Endothelial cell of umbilical vein (primary cell): ENCODE measurements at regions not wholly inside any gene's neighbourhood (a gene's known extent, or its start where the extent isn't known, plus 50 kb on each side); places are given as distances from the start of the nearest gene placed in this dataset.

Source experiments
- BruUV-seq: library from RNA; stranded (reverse); fragments of 400-500 nt; replicated peaks from 2 replicates; lab custom pipeline; 2021; lab: Mats Ljungman, UMichigan
- CTCF ChIA-PET: fragments of 300-600, 350-600 bp; sonication (Branson Sonifier 250); formaldehyde crosslinking; loops from one replicate; lab custom pipeline; 2021; ENCODE audit warnings: antibody characterized with exemption, inconsistent platforms; lab: Charles Lee
- POLR2A ChIA-PET: fragments of 300-600, 350-600 bp; sonication (Branson Sonifier 250); formaldehyde crosslinking; loops from one replicate; lab custom pipeline; 2021; ENCODE audit warnings: antibody characterized with exemption, inconsistent platforms; lab: Charles Lee
- DNase-seq: peaks from one replicate; pipeline ENCODE4 v3.0.0-alpha.2; 2011; ENCODE audit warnings: low read depth, low spot score
- FAIRE-seq: peaks from 2 replicates; lab custom pipeline; 2011; peaks lifted over from hg19 to GRCh38; lab: Jason Lieb, UNC
- H2AFZ ChIP-seq: 2 replicates; pipeline ENCODE4 v1.6.0; 2012; ENCODE audit warnings: low read depth, low read length, control low read depth, inconsistent platforms
- H3K27ac ChIP-seq: 2 replicates; pipeline ENCODE4 v1.5.1; 2011; ENCODE audit warnings: low read depth, mild to moderate bottlenecking, control low read depth, low read length, moderate library complexity; ENCODE audit not compliant: insufficient read depth
- H3K27me3 ChIP-seq, 2 experiments: 2 replicates each; pipeline versions ENCODE4 v1.6.0 to v1.6.1; 2011; ENCODE audit warnings: low read length in 2 of 2, mixed read lengths in 1 of 2; ENCODE audit not compliant: control insufficient read depth in 2 of 2, insufficient read depth in 2 of 2
- H3K36me3 ChIP-seq, 2 experiments: 2 replicates in 1 of 2; 3 replicates in 1 of 2; pipeline ENCODE4 v1.5.1; 2011; ENCODE audit warnings: low read length in 2 of 2, mild to moderate bottlenecking in 1 of 2, moderate library complexity in 1 of 2; ENCODE audit not compliant: control insufficient read depth in 2 of 2, insufficient read depth in 2 of 2; ENCODE audit errors: extremely low read depth in 1 of 2
- H3K4me1 ChIP-seq: 3 replicates; pipeline ENCODE4 v1.5.1; 2011; ENCODE audit warnings: mild to moderate bottlenecking, low read length; ENCODE audit not compliant: control insufficient read depth, insufficient read depth; ENCODE audit errors: extremely low read depth
- H3K4me2 ChIP-seq: 2 replicates; pipeline ENCODE4 v1.6.1; 2011; ENCODE audit warnings: low read length, control low read depth, mixed read lengths; ENCODE audit not compliant: insufficient read depth
- H3K4me3 ChIP-seq, 3 experiments: fragments of 200-600 bp in 1 of 3; sonication (generic), shearing (Covaris generic) in 1 of 3; replicated peaks in 1 of 3; 2 replicates each; pipeline ENCODE4 v1.5.1; 2011 to 2016; ENCODE audit warnings: control low read depth in 3 of 3, low read length in 3 of 3, mild to moderate bottlenecking in 2 of 3, inconsistent platforms in 1 of 3, low read depth in 1 of 3, moderate library complexity in 1 of 3; ENCODE audit not compliant: insufficient read depth in 1 of 3
- H3K79me2 ChIP-seq: 2 replicates; pipeline ENCODE4 v1.6.0; 2012; ENCODE audit warnings: low read length, inconsistent platforms; ENCODE audit not compliant: control insufficient read depth, insufficient read depth
- H3K9ac ChIP-seq: replicated peaks from 2 replicates; pipeline ENCODE3; 2011; ENCODE audit warnings: low read length, control low read depth; ENCODE audit not compliant: insufficient read depth; ENCODE audit errors: extremely low read depth
- H3K9me1 ChIP-seq: replicated peaks from 3 replicates; pipeline ENCODE4 v1.6.0; 2011; ENCODE audit warnings: mild to moderate bottlenecking, low read length; ENCODE audit not compliant: control insufficient read depth, insufficient read depth; ENCODE audit errors: extremely low read depth
- H3K9me3 ChIP-seq: replicated peaks from 2 replicates; pipeline ENCODE4 v1.5.1; 2012; ENCODE audit warnings: low read length, inconsistent platforms; ENCODE audit not compliant: control insufficient read depth, insufficient read depth
- H4K20me1 ChIP-seq: replicated peaks from 2 replicates; pipeline ENCODE3; 2011; ENCODE audit warnings: mild to moderate bottlenecking, low read length; ENCODE audit not compliant: control insufficient read depth, insufficient read depth; ENCODE audit errors: extremely low read depth
- EZH2 ChIP-seq: IDR thresholded peaks from 2 replicates; pipeline ENCODE4 v1.6.1; 2012; ENCODE audit warnings: borderline replicate concordance, low read depth, mild to moderate bottlenecking, moderate library complexity, low read length, inconsistent platforms; ENCODE audit not compliant: severe bottlenecking
- FOS ChIP-seq: IDR thresholded peaks from 2 replicates; pipeline ENCODE4 v1.6.1; 2011; ENCODE audit warnings: mild to moderate bottlenecking, low read length, moderate library complexity, borderline replicate concordance; ENCODE audit not compliant: insufficient read depth
- GATA2 ChIP-seq: IDR thresholded peaks from 2 replicates; pipeline ENCODE4 v1.7.0; 2011; ENCODE audit warnings: low read depth, mild to moderate bottlenecking, moderate library complexity, mixed read lengths, low read length; ENCODE audit not compliant: insufficient read length, insufficient read depth
- JUN ChIP-seq: IDR thresholded peaks from 2 replicates; pipeline ENCODE4 v1.6.1; 2011; ENCODE audit warnings: borderline replicate concordance, low read depth; ENCODE audit not compliant: insufficient read length, insufficient read depth
- MYC ChIP-seq: IDR thresholded peaks from one replicate; pipeline ENCODE4 v1.6.1; 2011; ENCODE audit warnings: mild to moderate bottlenecking, low read depth, low read length
- POLR2A ChIP-seq: IDR thresholded peaks from 2 replicates; pipeline ENCODE4 v1.6.1; 2012; ENCODE audit warnings: low read depth, mild to moderate bottlenecking, control low read depth, low read length
- POLR2AphosphoS5 ChIP-seq: IDR thresholded peaks from 2 replicates; pipeline ENCODE4 v1.6.1; 2012; ENCODE audit warnings: low read depth, mild to moderate bottlenecking, control low read depth, low read length, moderate library complexity; ENCODE audit not compliant: insufficient read depth
- dilution Hi-C: fragments of 300-500 bp; cut with MboI; formaldehyde crosslinking; loops from one replicate; pipeline ENCODE4 v1.15.0; 2019; ENCODE audit warnings: low sequenced_read_pairs; ENCODE audit not compliant: extremely low pct_ligation_motif_present
- intact Hi-C: fragments of 100-400 bp; cut with micrococcal nuclease; formaldehyde crosslinking; loops from one replicate; pipeline ENCODE4 v1.10.0; 2022
- TF ChIP-seq, protein P1 (sequence below): IDR thresholded peaks from 2 replicates; pipeline ENCODE4 v1.6.1; 2011; ENCODE audit not compliant: insufficient read depth, insufficient read length
- TF ChIP-seq, protein P2 (sequence below), 2 donors: IDR thresholded peaks; 1 replicate in 1 of 2; 2 replicates in 1 of 2; pipeline ENCODE4 v1.5.1; 2011; ENCODE audit warnings: low read length in 2 of 2, mild to moderate bottlenecking in 2 of 2, moderate library complexity in 2 of 2, control low read depth in 1 of 2, inconsistent platforms in 1 of 2, low read depth in 1 of 2; ENCODE audit not compliant: insufficient read depth in 1 of 2; ENCODE audit errors: extremely low read depth in 1 of 2

DNA sequence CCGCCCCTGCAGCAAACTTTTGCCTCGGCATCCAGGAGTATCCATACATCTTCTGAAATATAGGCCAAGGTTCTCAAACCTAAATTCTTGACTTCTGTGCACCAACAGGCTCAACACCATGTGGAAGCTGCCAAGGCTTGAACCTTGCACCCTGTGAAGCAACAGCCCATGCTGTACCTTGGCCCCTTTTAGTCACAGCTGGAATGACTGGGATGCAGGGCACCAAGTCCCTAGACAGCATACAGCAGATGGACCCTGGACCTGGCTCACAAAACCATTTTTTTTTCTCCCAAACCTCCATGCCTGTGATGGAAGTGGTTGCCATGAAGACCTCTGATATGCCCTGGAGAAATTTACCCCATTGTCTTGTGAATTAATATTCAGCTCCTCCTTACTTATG, 233.8 kb upstream of the KCND2 start:
- TF ChIP-seq EZH2, result no peak
- TF ChIP-seq, protein P1, sequence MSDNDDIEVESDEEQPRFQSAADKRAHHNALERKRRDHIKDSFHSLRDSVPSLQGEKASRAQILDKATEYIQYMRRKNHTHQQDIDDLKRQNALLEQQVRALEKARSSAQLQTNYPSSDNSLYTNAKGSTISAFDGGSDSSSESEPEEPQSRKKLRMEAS, result no peak
- no peak for TF ChIP-seq MYC
- TF ChIP-seq, protein P2, sequence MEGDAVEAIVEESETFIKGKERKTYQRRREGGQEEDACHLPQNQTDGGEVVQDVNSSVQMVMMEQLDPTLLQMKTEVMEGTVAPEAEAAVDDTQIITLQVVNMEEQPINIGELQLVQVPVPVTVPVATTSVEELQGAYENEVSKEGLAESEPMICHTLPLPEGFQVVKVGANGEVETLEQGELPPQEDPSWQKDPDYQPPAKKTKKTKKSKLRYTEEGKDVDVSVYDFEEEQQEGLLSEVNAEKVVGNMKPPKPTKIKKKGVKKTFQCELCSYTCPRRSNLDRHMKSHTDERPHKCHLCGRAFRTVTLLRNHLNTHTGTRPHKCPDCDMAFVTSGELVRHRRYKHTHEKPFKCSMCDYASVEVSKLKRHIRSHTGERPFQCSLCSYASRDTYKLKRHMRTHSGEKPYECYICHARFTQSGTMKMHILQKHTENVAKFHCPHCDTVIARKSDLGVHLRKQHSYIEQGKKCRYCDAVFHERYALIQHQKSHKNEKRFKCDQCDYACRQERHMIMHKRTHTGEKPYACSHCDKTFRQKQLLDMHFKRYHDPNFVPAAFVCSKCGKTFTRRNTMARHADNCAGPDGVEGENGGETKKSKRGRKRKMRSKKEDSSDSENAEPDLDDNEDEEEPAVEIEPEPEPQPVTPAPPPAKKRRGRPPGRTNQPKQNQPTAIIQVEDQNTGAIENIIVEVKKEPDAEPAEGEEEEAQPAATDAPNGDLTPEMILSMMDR (IDR thresholded peaks at IDR 0.05; ENCODE audit: extremely low read depth in 1 of 2, insufficient read depth in 1 of 2, low read depth in 1 of 2, low read length in 2 of 2), result no peak
- TF ChIP-seq POLR2AphosphoS5, result no peak
- no peak for TF ChIP-seq GATA2
- no peak for TF ChIP-seq POLR2A
- TF ChIP-seq JUN, result no peak
- TF ChIP-seq FOS, result no peak
- H3K9me1 ChIP-seq, result no peaks in the 10 kb centered on the region
- no peak for DNase-seq
- no peaks in the 10 kb centered on the region for H3K27me3 ChIP-seq
- H2AFZ ChIP-seq, result no peak overlapping the region
- dilution Hi-C loops, result no loop called here
- no peaks in the 10 kb centered on the region for H3K4me1 ChIP-seq
- BruUV-seq, result no TSS peak
- no peaks in the 10 kb centered on the region for H3K36me3 ChIP-seq
- ChIA-PET POLR2A (no interaction called here), CTCF (no interaction called here)
- no peak overlapping the region for H3K4me2 ChIP-seq
- intact Hi-C loops, result no loop called here
- no peaks in the 10 kb centered on the region for H4K20me1 ChIP-seq
- H3K9me3 ChIP-seq, result no peaks in the 10 kb centered on the region
- no peak overlapping the region for H3K9ac ChIP-seq
- no peak overlapping the region for H3K4me3 ChIP-seq
- no peak overlapping the region for H3K27ac ChIP-seq
- no peak for FAIRE-seq
- H3K79me2 ChIP-seq, result no peaks in the 10 kb centered on the region
